ENCODE measurements at regions not wholly inside any gene's neighbourhood (a gene's known extent, or its start where the extent isn't known, plus 50 kb on each side); places are given as distances from the start of the nearest gene placed in this dataset.

- DNase-seq (ENCODE audit: extremely low read depth in 1 of 2, low read depth in 1 of 2), result no peak
Measured at GRCh38 chr6:148082044-148082443, 260.6 kb upstream of the SASH1 start.

- DNase-seq (ENCODE audit: extremely low read depth in 1 of 2, low read depth in 1 of 2), result no peak
Measured at GRCh38 chr6:148082696-148083095, 259.9 kb upstream of the SASH1 start.

GRCh38 chr6:148085631-148086331, 256.9 kb upstream of the SASH1 start:
- DNase-seq (ENCODE audit: extremely low read depth in 1 of 2, low read depth in 1 of 2), result no peak

GRCh38 chr6:148086386-148086785, 256.3 kb upstream of the SASH1 start:
- no peak for DNase-seq (ENCODE audit: extremely low read depth in 1 of 2, low read depth in 1 of 2)

- no peak for DNase-seq (ENCODE audit: extremely low read depth in 1 of 2, low read depth in 1 of 2)
Measured at GRCh38 chr6:148086843-148087242, 255.8 kb upstream of the SASH1 start.

- DNase-seq (ENCODE audit: extremely low read depth in 1 of 2, low read depth in 1 of 2), result no peak
Measured at GRCh38 chr6:148087659-148088058, 255.0 kb upstream of the SASH1 start.

GRCh38 chr6:148090326-148090725, 252.3 kb upstream of the SASH1 start:
- no peak for DNase-seq (ENCODE audit: extremely low read depth in 1 of 2, low read depth in 1 of 2)

- DNase-seq (ENCODE audit: extremely low read depth in 1 of 2, low read depth in 1 of 2), result no peak
Measured at GRCh38 chr6:148091394-148091793, 251.2 kb upstream of the SASH1 start.

GRCh38 chr6:148103436-148103835, 239.2 kb upstream of the SASH1 start:
- DNase-seq (ENCODE audit: extremely low read depth in 1 of 2, low read depth in 1 of 2), result no peak

- DNase-seq (ENCODE audit: extremely low read depth in 1 of 2, low read depth in 1 of 2), result no peak
Measured at GRCh38 chr6:148104131-148104530, 238.5 kb upstream of the SASH1 start.

- DNase-seq (ENCODE audit: extremely low read depth in 1 of 2, low read depth in 1 of 2), result no peak
Measured at GRCh38 chr6:148105695-148106094, 236.9 kb upstream of the SASH1 start.

GRCh38 chr6:148107911-148108310, 234.7 kb upstream of the SASH1 start:
- DNase-seq (ENCODE audit: extremely low read depth in 1 of 2, low read depth in 1 of 2), result no peak

- no peak for DNase-seq (ENCODE audit: extremely low read depth in 1 of 2, low read depth in 1 of 2)
Measured at GRCh38 chr6:148109732-148110131, 232.9 kb upstream of the SASH1 start.

- no peak for DNase-seq (ENCODE audit: extremely low read depth in 1 of 2, low read depth in 1 of 2)
Measured at GRCh38 chr6:148110925-148111324, 231.7 kb upstream of the SASH1 start.

- DNase-seq (ENCODE audit: extremely low read depth in 1 of 2, low read depth in 1 of 2), result no peak
Measured at GRCh38 chr6:148112851-148113319, 229.8 kb upstream of the SASH1 start.

GRCh38 chr6:148116001-148116400, 226.6 kb upstream of the SASH1 start:
- no peak for DNase-seq (ENCODE audit: extremely low read depth in 1 of 2, low read depth in 1 of 2)

GRCh38 chr6:148118244-148118643, 224.4 kb upstream of the SASH1 start:
- no peak for DNase-seq (ENCODE audit: extremely low read depth in 1 of 2, low read depth in 1 of 2)

GRCh38 chr6:148128014-148128730, 214.5 kb upstream of the SASH1 start:
- DNase-seq (ENCODE audit: extremely low read depth in 1 of 2, low read depth in 1 of 2), result no peak

- DNase-seq (ENCODE audit: extremely low read depth in 1 of 2, low read depth in 1 of 2), result no peak
Measured at GRCh38 chr6:148134592-148134991, 208.0 kb upstream of the SASH1 start.

GRCh38 chr6:148136586-148136985, 206.1 kb upstream of the SASH1 start:
- no peak for DNase-seq (ENCODE audit: extremely low read depth in 1 of 2, low read depth in 1 of 2)

GRCh38 chr6:148137652-148138051, 205.0 kb upstream of the SASH1 start:
- DNase-seq (ENCODE audit: extremely low read depth in 1 of 2, low read depth in 1 of 2), result no peak

GRCh38 chr6:148138573-148138972, 204.1 kb upstream of the SASH1 start:
- DNase-seq (ENCODE audit: extremely low read depth in 1 of 2, low read depth in 1 of 2), result no peak
